ENCODE measurements at regions not wholly inside any gene's neighbourhood (a gene's known extent, or its start where the extent isn't known, plus 50 kb on each side); places are given as distances from the start of the nearest gene placed in this dataset.

DNA sequence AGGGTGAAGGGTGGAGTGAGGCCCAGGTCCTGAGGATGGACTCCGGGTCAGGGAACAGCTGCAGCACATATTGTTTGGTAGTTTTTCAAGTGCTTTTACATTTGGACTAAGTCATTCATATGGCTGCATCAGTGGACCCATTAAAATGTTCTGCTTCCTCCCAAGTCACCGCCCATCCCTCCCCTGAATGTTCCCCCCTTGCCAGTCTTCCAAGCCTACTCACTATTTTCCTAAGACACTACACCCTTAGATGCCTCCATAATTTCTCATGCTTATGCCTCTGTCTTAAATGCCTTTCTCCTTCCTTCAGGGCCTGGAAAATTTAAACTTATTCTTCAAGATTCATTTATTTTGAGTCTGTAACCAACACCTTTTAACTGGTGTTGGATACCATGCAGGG, 86.6 kb upstream of the NR4A3 start:
- TF ChIP-seq, protein P1, sequence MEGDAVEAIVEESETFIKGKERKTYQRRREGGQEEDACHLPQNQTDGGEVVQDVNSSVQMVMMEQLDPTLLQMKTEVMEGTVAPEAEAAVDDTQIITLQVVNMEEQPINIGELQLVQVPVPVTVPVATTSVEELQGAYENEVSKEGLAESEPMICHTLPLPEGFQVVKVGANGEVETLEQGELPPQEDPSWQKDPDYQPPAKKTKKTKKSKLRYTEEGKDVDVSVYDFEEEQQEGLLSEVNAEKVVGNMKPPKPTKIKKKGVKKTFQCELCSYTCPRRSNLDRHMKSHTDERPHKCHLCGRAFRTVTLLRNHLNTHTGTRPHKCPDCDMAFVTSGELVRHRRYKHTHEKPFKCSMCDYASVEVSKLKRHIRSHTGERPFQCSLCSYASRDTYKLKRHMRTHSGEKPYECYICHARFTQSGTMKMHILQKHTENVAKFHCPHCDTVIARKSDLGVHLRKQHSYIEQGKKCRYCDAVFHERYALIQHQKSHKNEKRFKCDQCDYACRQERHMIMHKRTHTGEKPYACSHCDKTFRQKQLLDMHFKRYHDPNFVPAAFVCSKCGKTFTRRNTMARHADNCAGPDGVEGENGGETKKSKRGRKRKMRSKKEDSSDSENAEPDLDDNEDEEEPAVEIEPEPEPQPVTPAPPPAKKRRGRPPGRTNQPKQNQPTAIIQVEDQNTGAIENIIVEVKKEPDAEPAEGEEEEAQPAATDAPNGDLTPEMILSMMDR (IDR thresholded peaks at IDR 0.05), result no peak
- TF ChIP-seq POLR2A (IDR thresholded peaks at IDR 0.05), result no peak
- no peak for TF ChIP-seq EP300 (IDR thresholded peaks at IDR 0.05)
- TF ChIP-seq POLR2AphosphoS5 (IDR thresholded peaks at IDR 0.05), result no peak
